ENCODE measurements at regions not wholly inside any gene's neighbourhood (a gene's known extent, or its start where the extent isn't known, plus 50 kb on each side); places are given as distances from the start of the nearest gene placed in this dataset.

- no peak for TF ChIP-seq ZNF274 (IDR thresholded peaks at IDR 0.05; ENCODE audit: low read depth, low read length)
- no peak for TF ChIP-seq YY1 (IDR thresholded peaks at IDR 0.05; ENCODE audit: insufficient read depth, insufficient read length)
- TF ChIP-seq SUZ12 (IDR thresholded peaks at IDR 0.05; ENCODE audit: extremely low read depth, insufficient read depth, insufficient read length), result no peak
Observed at GRCh38 chr1:55846051-55846450, 630.9 kb upstream of the USP24 start.

Data from NT2/D1 (cell line).